Amygdala (tissue), 56 donors: ENCODE measurements at regions not wholly inside any gene's neighbourhood (a gene's known extent, or its start where the extent isn't known, plus 50 kb on each side); places are given as distances from the start of the nearest gene placed in this dataset.

Experiments used
- DNase-seq, 56 donors: peaks; one replicate each; lab custom pipeline; 2025; lab: John Stamatoyannopoulos, UW

DNA sequence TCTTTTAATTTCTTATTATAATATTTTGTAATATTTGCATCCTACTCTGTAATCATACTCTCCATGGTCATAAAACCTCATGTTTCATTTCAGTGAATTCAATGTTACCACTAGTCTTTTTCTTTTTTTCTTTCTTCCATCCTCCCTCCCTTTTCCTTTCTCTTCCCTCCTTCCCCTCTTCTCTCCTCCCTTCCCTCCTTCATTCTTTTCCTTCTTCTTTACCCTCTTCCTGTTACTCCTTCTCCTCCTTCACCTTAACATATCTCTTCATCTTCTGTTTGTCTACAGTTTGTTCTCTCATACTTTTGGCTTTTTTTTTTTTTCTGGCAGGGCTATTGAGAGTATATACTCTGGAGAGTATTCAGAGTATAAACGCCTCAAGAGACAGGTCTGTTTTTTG is 491.6 kb upstream of the ID2 start:
- DNase-seq = no peak

DNA sequence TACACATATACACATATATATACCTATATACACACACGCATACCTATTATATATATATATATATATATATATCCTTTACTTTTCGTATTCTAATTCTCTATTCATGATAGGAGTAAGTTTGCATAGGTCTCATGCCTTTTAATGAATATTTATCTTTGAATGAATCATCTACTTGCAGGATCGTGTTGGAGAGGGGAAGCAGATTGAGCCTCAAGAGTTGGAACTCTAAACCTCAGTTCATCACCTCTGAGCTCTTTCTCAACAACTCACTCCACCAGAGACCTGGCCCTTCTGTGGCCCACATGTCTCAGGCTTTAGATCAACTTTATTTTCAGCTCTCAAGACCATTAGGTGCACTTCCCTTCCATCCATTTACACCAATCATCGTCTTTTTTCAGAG is 490.4 kb upstream of the ID2 start:
- no peak for DNase-seq

DNA sequence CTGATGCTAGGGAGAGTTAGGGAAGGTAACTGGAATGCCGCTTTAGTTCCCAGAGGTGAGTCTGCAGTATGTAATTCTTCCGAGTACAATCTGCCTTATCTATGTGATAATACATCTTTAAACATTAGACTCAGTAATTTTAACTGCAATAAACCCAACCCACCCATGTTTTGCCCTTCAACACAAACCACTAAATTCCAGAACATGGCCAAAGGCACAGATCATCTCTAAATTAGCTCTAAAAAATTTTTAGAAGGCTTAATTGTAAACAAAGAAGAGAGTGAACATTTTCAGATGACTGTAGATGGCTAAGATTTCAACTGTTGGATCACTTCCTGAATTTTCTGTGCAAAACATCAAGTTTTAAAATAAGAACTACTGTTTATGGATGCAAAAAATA is 488.7 kb upstream of the ID2 start:
- no peak for DNase-seq

DNA sequence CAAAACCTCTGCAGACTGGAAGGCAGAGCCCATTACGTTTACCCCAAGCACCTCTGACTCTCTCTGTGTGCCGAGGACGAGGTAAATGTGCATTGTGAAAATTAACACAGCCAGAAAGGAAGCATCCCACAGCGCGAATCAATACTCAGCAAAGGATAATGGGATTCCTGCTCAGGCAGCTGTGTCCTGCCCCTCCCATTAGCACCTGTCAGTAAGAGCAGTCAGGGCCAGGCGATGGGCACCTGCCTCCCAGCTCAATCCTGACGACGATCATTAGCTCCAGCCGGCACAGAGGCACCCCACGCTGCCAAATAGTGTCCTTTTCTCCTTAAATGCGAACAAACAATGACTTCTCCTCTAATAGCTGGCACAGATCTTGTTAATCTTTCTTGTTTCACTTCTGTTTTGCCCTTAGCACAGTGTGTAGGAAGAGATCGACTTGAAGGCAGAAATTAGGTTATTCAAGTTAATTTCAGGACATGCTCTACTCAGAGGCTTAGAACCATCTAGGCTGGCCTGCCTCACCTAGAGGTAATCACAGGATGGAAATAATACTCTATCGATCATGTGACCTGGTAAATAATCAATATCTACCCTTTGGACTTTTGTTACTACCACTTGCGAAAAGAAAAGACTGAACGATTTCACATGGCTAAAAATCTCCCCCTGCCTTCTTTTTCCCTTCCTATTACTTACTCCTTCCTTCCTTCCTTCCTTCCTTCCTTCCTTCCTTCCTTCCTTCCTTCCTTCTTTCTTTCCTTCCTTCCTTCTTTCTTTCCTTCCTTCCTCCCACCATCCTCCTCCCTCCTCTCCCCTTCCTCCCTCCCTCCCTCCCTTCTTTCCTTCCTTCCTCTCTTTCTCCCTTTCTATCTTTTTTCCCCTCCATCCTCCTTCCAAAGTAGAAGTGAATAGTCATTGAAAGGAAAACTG is 487.9 kb upstream of the ID2 start:
- DNase-seq = no peak

DNA sequence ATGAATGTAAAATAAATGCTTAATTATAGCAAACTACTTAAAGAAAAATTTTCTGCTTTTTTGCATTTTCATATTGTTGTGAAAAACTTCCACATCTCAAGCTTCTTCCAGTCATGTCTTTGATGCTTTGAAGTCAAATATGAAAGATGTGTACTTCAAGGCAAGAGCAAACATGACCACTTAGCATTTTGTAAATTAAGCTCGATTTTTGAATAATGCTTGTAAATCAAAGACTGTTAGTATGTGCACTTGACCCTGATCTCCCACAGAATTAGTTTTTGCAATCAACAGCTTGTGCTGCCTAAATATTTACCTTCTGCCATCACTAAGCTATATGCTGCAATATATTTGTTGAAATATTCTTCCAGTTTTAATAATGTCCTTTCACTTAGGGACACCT is 486.1 kb upstream of the ID2 start:
- no peak for DNase-seq

DNA sequence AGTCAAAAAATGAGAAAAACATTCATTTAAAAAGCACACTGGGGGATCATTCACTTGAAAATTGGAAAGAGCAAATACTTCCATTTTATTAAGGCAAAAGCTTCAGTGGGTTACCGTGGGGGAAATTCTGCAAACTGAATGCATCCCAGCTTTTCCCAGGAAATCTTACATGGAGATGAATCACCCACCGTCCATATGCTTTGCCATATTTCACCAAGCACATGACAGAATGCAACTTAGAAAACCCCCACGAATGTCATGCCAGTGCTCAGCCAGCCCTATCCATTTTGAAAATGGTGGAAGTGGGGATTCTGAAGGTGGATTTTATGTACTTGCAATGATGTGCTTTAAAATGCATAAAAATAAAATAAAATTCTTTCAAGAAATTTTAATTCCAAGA is 485.5 kb upstream of the ID2 start:
- no peak for DNase-seq

DNA sequence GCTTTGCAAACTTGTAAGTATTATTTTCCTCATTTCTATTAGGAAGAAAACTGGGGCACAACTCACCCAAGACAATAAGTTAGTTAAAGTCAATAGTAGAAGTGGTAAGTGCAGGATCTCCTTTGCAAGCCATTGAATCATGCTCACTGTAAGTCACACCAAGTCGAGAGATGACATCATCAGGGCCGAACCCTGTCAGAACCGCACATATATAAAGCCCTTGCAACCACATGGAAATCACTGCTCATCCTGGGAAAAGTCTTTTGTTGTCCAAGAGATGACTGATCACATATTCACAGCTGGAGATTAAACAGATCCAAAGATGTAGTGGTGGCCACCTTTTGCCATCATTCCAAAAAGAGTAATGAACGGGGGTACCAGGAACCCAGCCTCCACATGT is 484.8 kb upstream of the ID2 start:
- DNase-seq = no peak

DNA sequence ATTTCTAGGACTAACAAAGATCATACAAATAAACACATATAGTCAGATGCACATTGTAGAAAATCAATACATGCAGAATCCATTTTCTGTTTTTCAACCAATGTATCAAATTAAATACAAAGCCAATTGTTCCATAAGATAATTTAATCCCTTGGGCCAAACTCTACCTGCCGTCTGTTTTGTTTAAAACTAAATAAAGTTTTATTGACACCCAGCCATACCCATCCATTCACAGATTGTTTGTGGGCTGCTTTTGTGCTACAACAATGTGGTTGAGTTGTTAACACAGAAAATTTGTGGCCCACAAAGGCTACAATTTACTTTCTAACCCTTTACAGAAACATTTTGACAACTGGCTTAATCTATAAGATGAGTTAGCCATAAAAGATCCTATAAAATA is 484.0 kb upstream of the ID2 start:
- no peak for DNase-seq

DNA sequence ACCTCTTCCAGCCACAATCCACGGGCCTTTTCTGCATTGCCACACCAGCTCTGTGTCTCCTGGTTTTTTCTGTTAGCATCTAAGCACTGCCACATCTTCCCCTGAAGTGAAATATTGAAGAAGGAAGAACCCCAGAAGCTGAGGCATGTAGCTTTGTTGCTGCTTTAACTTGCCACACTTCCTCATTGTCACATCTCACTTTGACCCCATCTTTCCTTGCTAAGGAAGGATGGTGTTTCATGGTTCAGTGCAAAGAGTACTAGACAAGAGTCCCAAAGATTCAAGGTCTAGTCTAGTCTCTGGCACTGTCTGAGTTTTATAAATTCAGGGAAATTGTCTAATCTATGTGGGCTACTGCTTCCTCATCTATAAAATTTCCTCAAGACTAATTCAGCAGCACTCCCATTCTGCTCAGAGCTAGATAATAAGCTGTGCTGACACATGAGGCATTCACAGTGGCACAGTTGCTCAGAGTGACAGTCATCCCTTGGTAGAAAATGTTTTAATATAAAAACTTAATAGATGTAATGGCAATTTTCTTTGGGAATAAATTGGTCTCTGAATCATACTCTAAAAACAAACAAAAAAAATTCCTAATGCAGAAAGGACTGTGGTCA is 483.0 kb upstream of the ID2 start:
- no peak for DNase-seq

DNA sequence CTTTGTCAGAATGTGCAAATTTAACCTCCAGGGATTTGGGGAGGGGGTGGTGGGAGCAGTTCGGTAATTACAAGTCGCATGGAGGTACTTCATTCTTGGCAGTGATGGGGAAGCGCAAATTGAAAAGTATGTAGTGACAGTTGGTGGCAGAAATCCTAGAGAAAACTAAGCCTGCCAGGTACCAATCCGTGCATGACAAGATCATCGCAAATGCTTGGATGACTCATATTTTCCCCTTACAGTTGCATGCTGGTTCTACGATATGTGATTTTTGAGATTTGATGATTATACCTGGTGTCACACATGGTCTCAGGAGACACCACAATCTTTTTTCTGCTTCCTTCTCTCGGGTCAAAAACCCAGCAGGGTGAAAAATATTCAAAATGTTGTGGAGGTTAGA is 479.7 kb upstream of the ID2 start:
- DNase-seq = no peak

DNA sequence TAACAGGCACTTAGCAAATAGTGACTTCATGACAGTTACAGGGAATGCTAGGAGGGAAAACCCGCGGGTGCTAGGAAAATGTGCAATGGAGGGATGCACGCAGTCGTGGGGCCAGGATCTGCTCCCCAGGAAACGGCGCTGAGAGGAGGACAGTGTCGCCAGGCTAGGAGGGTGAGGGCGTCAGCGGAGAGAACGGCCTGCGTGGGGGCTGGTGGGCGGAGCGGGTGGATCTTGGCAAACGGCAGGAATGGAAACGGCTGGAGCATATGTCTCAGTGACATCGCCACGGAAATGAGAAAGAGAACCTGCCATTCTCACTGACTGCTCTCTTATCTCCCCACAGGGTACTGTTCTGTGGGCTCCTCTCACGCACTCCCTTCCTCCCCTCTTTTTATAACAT is 478.5 kb upstream of the ID2 start:
- DNase-seq = peak in 1 of 56 donors; percentile 12

DNA sequence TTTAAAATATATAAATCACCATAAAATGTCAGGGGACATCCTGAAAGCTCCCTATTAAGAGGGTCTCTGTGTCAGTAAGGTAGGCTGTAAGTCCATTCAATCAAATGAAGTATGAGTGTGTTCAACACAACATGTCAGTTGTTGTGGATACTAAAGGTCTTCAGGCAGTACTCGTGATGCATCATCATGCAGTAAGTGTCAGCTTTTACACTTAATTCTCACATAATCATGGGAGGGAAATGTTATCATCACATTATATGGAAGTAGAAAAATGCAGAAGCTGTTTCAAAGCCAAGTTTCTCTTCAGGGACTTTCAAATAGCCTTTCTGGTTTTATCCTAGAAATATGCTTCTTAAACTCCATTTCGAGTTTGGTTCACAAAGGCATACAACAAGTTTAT is 477.1 kb upstream of the ID2 start:
- no peak for DNase-seq

DNA sequence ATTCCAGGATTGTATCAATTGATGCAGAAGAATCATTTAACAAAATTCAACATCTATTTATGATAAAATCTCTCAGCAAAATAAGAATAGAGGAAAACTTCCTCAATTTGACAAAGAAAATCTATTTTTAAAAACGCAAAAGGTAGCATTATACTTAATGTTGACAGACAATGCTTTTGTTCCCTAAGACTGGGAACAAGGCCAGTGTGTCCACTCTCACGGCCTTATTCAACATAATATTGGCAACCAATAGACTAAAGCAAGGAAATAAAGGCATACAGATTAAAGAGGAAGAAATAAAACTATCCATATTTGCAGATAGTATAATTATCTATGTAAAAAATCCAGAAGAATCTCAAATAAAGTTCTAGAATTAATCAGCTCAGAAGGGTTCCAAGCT is 472.4 kb upstream of the ID2 start:
- DNase-seq = no peak

DNA sequence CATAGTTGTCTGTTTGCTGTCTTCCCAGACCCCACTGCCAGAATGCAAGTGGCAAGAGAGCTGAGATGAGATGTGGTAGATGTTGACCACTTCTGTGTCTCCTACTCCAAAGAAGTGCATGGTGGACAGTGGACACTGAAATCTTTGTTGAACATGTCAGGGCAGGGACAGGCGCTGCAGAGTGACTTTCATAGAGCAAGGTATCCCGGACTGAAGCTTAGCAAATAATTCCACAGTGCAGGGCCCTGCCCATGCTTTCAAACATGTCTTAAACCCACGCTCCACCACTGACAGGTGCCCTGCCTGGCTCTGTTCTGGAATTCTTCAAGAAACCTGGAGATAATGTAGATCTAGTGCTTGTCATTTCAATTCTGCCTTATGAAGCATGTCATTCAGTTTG is 470.5 kb upstream of the ID2 start:
- no peak for DNase-seq

DNA sequence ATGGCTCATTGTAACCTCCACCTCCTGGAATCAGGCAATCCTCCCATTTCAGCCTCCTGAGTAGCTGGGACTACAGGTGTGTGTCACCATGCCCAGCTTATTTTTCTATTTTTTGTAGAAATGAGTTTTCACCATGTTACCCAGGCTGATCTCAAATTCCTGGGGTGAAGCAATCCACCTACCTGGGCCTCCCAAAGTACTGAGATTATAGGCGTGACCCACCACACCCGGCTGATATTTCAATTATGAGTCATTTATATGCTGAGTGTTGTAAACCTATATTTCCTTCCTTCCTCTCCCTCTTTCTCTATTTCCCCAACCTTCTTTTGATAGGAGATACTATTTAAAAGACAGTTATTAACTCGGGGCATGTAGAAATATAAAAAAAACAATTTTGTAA is 469.6 kb upstream of the ID2 start:
- no peak for DNase-seq

DNA sequence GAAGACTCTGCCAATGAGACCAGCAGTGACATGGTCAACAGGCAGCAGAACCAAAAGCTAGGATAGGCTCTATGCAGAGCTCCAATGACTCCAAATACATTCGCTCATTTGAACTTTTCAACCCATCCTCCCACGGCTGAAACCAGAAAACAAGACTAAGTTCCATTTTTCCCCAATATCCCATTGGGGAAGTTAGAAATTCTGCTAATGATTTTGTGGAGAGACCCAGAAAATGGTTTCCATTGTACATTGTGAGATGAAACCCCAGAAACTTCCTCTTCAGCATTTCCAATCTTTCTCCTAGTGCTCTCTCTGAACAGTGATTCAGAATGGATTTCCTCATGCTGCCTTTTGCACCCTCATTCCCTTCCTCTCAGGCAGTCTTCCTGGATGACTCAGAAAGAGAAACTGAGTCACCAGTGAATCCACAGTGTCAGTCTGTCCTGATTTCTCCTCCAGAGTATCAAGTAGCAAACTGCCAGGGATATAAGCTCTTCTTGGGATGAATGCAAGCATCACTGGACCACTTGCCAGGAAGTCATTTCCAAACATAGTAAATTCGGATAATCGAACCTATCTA is 467.7 kb upstream of the ID2 start:
- DNase-seq = no peak

DNA sequence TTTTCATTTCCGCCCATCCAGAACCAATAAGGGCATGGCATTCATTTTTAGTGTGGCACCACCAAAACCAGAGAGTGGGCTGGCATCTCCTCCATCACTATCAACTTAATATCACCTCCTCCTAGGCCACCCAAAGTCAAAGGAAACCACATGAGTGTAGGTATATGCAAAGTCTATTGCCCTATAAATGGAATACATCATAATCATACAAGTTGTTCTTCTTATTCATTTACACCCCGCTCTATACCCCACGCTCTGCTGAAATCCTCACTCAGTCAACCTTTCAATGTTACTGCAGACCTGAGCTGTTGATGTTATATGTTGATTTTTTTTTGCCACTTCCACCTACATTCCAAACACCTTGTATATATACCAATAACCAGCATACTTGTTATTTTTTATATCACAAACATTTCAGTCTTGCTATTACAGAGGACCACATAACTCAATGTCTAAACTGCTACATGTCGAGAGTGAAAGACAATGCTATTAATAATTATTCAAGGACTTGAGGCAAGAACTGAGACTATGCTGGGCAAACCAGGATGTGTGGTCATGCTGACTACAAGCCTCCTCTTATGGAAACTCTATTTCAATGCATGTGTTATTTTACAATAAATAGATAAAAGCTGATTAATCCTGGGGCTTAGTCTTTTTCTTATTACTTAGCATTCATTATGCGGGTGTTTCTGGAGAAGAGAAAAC is 466.5 kb upstream of the ID2 start:
- no peak for DNase-seq

DNA sequence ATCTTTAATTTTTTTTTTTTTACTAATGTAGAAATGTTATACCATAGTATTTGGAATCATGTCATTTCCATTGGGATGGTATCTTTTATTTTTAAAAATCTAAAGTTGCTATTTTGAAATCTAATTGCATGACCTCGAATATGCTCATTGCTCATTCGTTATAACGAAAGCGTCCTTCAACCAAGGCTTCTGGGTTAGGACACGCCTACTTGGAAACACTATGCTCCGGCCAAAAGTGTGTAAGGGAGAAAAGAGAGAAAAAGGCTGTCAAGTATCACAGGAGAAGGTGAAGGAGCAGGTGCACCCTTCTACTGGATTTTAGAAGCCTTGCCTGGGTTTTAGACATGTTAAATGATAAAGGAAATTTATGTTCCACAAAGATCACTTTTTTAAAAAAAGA is 465.9 kb upstream of the ID2 start:
- DNase-seq = no peak

DNA sequence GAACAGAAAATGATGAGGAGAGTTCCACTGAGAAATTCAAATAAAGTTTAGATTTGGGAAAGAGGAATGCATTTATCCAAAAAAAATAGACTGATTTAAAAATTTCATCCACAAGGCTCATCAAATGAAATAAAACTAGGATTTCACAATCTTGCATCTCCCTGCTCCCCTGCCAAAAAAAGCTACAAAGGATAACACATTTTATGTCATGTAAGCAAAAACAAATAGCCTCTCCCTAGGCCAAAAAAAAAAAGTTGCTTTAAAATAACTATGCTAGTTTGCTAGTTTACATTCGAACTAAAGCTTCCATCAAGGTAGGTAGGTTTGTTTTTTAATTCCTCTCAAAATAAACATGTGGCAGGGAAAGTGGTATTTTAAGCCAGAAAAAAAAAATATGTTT is 465.5 kb upstream of the ID2 start:
- DNase-seq = no peak

DNA sequence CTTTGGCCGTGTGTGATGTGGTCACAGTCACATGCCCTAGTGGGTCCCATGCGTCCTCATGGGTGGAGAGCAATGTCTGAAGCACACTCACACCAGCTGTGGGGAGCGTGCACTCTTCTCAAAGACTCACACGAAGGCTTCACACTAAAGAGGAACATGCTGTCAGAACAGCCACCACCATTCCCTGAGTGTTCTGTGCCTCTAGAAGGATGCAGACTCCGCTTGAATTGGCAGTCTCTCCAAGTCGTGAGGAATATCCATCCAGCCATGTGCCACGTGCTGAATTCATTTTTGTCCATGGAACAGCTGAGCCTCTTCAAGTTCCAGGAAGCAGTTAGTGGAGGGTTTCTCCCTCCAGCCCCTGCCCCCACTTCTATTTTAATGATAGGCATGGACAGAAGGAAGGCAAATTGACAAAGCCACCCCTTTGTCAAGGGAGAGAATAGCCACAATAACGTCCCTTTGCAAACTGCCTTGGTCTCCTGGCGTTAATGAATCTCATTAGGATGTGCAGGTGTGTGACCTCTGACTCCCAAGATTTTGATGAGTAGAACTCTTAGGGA is 464.3 kb upstream of the ID2 start:
- no peak for DNase-seq

DNA sequence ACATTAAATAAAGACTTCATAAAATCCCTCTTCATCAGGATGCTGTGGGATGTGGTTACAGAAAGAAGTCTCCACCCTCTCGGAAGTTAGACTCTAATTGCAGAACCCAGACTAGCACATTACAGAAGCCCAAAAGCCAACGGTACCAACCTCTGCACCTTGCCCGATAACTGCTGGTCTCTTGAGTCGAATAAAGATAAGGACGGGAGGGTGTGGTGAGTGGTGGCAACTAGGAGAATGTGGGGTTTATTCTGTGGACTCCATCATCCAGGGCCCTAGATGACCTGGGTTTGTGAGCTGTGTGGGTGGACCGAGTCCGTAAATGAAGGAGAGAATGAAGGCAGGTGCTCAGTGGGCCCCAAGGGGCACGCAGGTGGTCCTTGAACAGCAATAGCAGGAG is 462.8 kb upstream of the ID2 start:
- no peak for DNase-seq
